Caki2 (cell line): ENCODE measurements at regions not wholly inside any gene's neighbourhood (a gene's known extent, or its start where the extent isn't known, plus 50 kb on each side); places are given as distances from the start of the nearest gene placed in this dataset.

ENCODE experiments used
- DNase-seq: peaks from one replicate; pipeline ENCODE4 v3.0.0-alpha.2; 2015; ENCODE audit warnings: low read depth
- in situ Hi-C: cut with HindIII; loops from 2 replicates; pipeline ENCODE4 v1.10.0; 2016; ENCODE audit warnings: low sequenced_read_pairs, low pct_unique_long_range_greater_than_20kb, mixed read lengths

DNA sequence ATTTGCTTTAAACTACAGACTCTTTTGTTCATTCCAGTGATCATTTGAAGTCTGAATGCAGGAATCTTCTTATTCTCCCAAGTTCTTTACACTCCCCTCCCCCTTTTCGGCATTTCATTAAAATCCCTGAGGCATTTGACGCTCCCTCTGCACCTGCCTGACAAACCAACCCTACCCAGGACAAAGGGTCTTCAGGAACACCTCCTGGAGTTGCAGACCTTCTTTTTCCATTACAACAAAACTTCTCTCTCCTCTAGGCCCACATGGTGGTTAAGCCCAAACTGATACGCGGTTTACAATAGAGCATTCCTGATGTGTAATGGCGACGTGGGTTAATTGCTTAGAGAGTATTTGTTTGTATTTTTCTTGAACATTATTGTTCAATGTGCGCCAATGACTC lies 367.4 kb downstream of the FBXO15 start:
- in situ Hi-C loops: no loop called here

DNA sequence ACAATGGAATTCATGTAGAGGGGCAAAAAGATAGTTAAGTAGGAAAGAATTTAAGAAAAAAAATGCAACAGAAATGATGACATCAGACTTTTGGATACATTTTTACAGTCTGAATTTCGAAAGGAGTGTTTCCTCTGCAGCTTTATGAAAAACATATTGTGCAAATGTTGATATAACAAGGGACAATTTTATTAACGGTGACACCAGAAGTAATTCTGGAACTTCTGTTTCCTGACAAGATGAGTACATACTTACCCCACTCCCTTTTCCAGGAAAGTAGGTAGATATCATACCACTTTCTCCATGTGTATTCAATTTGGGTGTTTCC lies 369.6 kb downstream of the FBXO15 start:
- no peak for DNase-seq
- in situ Hi-C loops: no loop called here

More for the DNA sequence above, 367.4 kb downstream of the FBXO15 start:
- no peak for DNase-seq

DNA sequence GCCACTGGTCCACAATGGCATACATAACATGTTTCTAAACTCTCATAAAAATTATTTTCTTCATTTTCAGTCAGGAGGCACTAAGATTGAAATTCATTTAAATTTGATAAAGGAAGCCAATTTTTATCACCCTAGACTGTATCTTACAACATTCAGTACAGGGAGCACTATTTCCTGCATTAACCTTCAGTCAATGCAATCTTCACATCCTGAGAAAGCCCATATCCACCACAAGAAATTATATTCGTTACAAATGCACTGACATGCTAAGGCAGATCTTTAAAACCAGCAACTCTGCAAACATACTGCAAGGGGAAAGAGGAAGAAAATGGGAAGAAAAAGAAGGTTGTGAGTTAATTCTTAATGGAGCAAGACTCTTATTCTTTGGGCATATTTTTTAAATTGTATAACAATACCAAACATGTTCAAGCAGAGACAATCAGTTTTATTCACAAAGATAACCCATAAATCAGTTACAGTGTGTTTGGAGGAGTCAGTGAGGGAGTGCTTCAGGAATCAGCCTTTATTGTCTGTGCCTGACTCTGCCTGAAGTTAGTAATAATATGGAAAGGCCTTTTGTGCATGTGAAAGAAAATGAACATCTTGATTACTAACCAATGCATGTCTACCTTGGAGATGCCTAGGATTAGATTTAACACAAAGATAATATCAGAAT lies 370.1 kb downstream of the FBXO15 start:
- DNase-seq: no peak
- in situ Hi-C loops: no loop called here

DNA sequence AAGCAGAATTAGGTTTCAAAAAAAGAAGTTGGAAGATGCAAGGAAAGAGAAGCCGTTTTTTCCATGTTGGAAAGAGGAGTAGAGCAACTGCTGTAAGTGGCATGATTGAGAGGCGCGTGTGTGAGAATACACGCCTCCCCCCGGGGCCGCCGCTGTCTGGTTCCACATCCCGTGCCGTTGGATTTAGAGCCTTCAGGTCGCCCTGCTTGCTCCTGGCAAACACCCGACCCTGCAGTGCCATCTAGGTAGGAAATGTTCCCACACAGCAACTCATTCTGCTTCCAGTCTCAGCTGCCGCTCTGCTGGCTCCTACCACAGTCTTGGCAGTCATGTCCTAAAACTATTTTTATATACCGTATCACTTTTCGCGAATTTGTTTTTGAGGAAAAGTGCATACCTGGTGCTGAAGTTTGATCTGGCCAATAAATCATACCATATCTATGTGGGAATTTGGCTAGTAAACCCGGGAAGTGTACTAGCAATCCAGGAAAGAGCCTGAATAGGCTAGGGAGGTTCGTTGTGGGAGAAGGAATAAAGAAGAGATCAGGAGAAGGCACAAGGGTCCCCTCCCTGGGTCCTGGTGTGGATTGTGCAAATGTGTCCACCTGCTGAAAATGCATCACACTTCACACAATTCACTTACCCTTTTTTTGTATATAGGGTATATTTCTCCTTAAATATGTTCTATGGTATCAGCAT lies 372.7 kb downstream of the FBXO15 start:
- in situ Hi-C loops: no loop called here
- DNase-seq: no peak

DNA sequence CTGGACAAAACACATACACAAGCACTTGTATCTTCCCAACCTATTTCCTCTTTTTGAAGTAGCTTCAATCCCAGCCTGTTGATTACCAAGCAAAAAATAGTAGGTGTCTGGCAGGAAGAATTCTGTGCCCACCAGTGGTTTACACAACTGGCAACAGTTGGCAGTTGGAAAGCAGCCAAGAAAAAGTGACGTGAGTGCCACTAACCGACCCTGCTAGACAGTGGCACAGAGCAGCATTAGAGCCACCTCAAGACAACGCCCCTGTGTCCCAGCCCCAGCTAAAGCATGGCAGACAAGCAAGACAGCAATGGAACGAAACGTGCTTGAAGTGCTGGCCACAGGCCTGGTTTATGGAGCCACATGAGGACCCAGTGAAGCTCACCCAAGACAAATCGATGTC lies 379.6 kb downstream of the FBXO15 start:
- in situ Hi-C loops: no loop called here

DNA sequence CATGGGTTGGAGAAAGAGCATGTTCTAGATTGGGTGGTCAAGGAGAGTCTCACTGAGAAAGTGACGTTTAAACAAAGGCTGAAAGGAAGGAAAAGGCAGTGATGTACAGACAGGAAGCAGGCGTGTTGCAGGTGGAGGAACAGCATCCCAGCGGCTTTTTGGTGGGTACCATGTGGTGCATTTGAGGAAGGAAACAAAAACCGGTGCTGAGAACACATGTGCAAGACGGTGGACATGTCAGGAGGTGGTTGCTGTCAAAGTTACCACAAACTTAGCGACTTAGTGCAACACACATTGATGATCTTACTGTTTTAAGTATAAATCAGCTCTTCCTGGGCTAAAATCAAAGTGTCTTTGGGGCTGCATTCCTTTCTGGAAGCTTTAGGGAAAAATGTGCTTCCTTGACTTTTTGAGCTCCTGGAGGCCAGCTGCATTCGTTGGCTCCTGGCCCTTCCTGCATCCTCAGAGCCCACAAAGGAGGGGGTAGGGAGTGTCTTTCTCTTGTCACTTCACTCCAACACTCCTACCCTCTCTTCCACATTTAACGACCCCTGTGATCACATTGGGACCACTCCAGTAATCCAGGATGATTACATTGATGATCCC lies 380.6 kb downstream of the FBXO15 start:
- no peak for DNase-seq
- in situ Hi-C loops: no loop called here

More for the DNA sequence above, 379.6 kb downstream of the FBXO15 start:
- no peak for DNase-seq

DNA sequence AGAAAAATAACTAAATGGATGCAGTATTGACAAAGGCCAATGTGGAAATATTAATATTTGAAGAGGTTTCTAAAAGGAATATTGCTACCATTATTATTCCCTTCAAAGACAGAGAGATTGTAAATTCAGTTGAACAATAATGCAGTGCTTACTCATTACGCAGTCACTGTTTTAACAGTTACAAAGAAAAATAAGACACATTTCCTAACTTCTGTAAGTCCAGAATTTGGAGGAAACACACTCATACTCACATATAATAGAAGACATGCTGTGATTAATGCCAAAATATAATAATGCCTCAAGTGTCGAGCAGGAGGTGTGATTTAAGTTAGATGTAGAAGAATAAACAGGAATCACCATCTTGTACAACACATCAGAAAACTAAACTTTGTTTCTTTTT lies 389.2 kb downstream of the FBXO15 start:
- no peak for DNase-seq
- in situ Hi-C loops: no loop called here

DNA sequence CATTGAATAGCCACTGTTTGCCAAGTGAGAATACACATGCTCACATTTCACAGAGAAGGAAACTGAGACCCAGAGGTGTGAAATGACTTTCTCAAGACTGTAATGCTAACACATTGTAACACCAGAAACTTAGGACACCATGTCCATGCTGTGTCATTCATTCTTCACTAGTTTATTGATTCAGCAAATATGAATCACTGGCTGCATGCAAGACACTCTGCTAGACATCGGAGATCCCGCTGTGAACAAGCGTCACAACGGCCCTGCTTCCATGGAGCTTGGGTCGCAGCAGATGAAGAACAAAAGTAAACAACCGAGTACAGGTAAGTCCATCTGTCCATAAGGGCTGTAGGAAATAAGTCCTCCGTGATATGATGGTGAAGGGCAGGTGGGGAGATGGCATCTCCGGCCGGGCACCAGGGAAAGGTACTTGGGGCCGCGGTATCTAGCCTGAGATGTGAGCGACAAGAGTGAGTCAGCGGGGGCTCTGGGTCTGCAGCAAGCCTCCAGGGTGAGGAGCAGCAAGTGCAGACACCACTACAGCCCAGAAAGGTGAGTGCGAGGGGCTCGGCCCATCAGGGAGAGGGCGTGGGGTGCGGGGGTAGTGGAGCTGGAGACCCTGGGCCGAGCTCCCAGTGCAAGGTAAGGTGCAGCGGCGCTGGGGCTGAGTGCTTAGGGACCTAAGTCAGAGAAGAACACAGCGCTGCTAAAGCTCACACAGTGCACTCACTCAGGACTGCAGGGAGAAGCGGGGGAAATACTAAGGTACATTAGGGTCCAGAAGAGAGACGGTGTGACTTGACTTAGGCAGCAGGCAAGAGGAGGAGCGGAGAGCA lies 391.2 kb downstream of the FBXO15 start:
- in situ Hi-C loops: no loop called here
- DNase-seq: no peak

DNA sequence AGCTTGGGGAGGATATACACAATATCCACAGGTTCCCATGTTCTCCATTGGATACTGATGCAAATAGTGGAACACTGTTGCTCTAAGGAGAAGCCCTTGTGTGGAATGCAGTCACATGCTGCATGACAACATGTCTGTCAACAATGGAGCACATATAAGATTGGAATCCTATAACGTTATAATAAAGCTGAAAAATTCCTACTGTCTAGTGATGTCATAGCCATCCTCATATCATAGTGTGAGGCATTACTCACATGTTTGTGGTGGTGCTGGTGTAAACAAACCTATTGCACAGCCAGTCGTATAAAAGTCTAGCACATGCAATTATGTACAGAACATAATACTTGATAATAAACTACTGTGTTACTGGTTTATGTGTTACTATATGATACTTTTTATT lies 394.7 kb downstream of the FBXO15 start:
- no peak for DNase-seq
- in situ Hi-C loops: no loop called here

DNA sequence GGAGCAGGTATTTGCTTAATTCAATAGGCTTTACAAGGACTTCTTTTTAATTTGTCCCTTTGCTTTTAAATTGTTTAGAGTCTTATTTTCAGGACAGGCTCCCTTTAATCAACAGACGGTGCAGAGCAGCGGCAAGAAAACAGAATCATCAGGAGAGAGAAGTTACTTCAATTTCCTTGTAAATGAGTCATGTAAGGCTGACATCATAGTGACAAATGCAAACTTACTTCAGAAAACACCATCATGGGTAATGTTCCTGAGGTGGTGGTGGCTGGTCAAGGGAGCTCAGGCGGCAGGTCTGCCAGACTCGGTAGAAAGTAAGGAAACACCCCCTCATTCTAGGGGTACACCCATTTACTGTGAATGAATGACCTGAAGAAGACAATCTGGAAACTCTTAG lies 395.1 kb downstream of the FBXO15 start:
- in situ Hi-C loops: no loop called here
- DNase-seq: peak; percentile 13

DNA sequence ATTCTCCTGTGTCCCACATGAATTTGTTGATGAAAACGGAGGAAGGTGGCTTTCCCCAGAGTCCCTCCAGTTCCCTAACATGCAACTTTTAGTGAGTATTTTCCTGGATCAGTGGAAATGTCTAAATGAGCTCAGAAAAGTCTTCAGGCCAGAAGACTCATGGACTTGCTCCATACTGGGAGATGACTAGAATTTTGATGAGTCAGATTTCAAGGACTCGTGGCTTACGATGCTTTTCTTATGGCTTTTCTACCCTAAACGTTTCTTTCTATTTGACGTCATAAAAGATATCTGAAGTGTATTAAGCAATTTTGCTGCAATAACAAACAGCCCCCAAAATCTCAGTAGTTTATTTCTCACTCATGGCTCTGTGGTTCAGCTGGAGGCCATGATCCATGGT lies 397.6 kb downstream of the FBXO15 start:
- DNase-seq: no peak
- in situ Hi-C loops: no loop called here

DNA sequence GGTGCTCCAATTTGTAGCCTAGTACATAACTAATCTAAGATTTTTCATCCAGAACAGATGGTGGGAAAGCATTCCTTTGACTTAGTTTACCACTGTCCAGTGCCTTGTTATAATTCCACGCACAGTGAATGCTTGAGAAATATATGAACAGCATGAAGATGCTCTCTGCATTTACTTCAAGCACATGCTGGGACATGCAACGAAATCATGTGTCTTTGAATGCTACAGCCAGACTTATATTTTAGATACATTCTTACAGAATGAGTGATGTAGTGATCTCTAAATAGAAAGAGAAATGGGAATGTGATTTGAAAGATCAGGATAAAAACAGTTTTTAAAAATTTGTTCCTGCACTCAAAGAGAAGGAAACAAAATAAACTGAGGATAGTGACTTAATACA lies 398.3 kb downstream of the FBXO15 start:
- in situ Hi-C loops: no loop called here
- no peak for DNase-seq

DNA sequence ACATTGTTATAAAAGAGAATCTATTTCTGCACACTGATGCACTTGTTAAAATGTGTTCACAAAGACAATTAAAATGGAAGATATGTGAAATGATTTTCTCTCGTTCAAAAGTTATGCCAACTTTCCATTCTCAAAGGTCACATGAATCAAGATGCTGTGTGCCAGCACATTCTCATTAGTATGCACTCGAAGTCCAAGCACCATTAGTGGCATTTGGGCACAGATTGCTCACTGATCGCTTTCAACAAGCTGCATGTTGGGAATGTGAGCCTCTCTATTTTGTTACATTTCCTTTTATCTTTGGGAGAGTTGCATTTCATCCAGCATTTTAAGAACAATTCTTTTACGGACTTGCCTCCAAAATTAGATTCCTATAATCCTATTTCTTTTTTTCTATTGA lies 398.9 kb downstream of the FBXO15 start:
- DNase-seq: no peak
- in situ Hi-C loops: no loop called here

DNA sequence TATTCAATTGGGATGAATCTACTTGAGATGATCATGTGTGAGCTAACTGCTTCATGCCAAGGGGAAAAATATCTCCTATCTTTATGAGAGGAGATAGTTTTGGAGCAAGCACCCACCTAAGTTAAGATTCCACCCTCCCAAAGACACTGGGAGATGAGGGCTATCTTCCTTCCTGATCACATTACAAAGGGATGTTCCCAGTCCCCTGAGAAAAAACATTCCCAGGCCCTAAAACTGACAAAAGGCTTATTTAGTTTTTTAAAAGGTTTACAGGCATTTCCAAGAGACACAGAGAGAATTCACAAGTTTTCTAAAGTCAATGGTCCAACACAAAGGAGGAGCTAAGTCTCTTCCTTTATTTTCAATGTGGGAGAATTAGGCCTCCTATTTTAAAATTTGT lies 401.5 kb downstream of the FBXO15 start:
- no peak for DNase-seq
- in situ Hi-C loops: no loop called here

DNA sequence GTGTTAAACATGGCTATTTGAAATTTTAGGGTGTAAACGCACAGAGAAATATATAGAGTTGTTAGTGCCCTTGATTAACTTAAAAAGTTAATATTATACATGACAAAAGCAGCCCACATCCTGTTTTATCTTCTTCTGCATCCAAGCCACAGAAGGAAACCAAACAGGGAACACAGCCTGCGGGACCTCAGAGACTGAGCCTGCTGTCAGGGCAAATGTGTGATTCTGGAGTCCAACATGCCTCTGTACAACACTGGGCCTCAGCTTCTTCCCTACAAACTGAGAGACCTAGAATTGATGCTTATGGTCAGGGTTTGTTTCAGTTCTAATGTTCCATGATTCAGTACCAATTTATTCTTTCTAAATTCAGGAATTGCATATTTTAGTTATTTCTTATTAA lies 404.7 kb downstream of the FBXO15 start:
- no peak for DNase-seq
- in situ Hi-C loops: no loop called here

DNA sequence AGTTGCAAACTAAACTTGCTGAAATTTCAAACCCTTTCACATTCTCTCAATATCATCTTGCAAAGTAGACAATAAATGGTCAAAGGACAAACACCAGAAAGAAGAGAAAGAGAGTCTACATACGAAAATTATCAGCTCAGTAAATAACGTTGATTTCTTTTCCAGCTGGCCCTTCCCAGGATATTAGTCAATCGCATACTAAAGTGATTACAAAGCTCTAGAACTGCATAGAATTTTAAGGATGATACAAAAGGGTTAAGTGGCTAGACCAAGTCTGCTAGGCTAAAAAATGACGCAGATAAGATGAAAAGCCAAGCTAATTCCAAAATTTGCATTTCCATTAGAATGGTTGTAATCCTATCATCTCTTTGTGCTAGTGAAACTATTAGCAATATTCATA lies 405.7 kb downstream of the FBXO15 start:
- in situ Hi-C loops: no loop called here
- DNase-seq: no peak

DNA sequence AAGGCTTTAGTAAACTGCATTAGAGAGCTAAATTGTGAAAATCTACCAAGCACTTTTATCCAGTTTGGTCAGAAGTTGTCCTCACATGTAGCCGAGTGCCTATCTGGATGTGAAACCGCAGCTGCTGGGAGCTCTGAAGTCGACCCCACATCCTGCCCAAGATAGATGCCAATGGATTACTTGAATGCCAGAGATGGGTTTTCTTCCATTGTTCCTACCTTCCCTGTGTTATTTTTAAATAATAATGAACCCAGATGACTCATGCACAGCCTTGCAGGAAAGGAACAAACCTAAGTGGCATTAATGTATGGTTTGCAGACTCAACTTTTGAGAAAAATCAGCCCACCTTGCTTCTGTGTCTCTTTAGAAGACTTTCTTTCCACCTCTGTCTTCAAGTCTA lies 408.5 kb downstream of the FBXO15 start:
- in situ Hi-C loops: no loop called here
- no peak for DNase-seq

DNA sequence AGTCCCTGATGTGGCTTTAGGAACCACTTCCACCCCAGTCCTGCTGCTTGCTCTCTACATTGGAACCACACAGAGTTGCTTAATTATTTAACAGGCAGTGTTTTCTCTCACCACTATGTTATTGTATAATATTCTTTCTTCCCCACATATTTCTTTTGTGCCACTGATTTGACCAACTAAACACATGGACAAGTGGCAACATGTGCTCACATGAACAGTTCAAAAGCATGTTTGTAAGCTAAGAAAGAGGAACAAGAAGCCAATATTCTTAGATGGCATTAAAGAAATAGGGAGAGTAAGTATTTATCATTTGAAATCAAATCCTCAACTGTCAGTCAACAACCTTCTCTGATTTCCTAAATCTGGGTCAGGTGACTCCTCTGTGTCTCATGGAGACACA lies 409.6 kb downstream of the FBXO15 start:
- DNase-seq: no peak
- in situ Hi-C loops: no loop called here

DNA sequence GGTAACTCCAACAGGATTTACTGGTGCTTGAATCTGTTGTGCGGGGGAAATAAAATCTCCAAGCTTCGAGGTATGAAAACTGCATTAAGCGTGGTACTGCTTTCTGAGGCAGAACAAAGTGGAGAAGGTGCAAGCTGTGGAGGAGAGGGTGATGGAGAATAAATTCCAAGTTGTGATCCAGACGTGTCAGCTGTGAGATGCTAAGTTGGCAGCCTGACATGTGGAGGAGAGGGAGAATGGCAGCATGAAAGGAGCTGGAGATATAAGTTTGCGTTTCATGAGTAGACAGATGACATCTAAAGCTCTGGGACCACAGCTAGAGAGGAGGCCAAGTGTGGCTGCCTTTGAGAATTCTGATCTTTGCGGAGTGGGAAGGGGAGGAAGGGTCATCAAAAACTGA lies 411.8 kb downstream of the FBXO15 start:
- no peak for DNase-seq
- in situ Hi-C loops: no loop called here
